GM23338 (cell line): ENCODE measurements at regions not wholly inside any gene's neighbourhood (a gene's known extent, or its start where the extent isn't known, plus 50 kb on each side); places are given as distances from the start of the nearest gene placed in this dataset.

Experiments
- ATAC-seq: fragments of 200-7000 bp; cut with Tn5 transposase; 3 replicates; pipeline ENCODE4 v1.9.1; 2020
- DNase-seq: peaks from one replicate; pipeline ENCODE4 v3.0.0-alpha.2; 2015; ENCODE audit warnings: low spot score
- H2AFZ ChIP-seq: fragments of 200-600 bp; sonication (generic); 2 replicates; pipeline ENCODE4 v1.8.0; 2016; ENCODE audit warnings: antibody characterized with exemption, mild to moderate bottlenecking, moderate library complexity
- H3F3A ChIP-seq: fragments of 200-600 bp; sonication (generic); replicated peaks from 2 replicates; pipeline ENCODE4 v1.8.0; 2017; ENCODE audit warnings: antibody characterized with exemption, mixed run types, low read depth
- H3K27ac ChIP-seq: fragments of 200-600 bp; sonication (generic); 2 replicates; pipeline ENCODE4 v1.6.1; 2016; ENCODE audit warnings: low read depth
- H3K27me3 ChIP-seq: fragments of 200-600 bp; sonication (generic); 2 replicates; pipeline ENCODE4 v1.8.0; 2016; ENCODE audit warnings: mild to moderate bottlenecking, mixed run types, moderate library complexity; ENCODE audit not compliant: insufficient read depth
- H3K36me3 ChIP-seq: fragments of 200-600 bp; sonication (generic); 2 replicates; pipeline ENCODE4 v1.8.0; 2016; ENCODE audit warnings: mild to moderate bottlenecking; ENCODE audit not compliant: insufficient read depth
- H3K4me1 ChIP-seq: fragments of 200-600 bp; sonication (generic); 2 replicates; pipeline ENCODE4 v1.8.0; 2016; ENCODE audit warnings: mild to moderate bottlenecking, moderate library complexity; ENCODE audit not compliant: insufficient read depth
- H3K4me2 ChIP-seq: fragments of 200-600 bp; sonication (generic); 2 replicates; pipeline ENCODE4 v1.7.1; 2017; ENCODE audit warnings: mixed run types
- H3K4me3 ChIP-seq: fragments of 200-600 bp; sonication (generic); 2 replicates; pipeline ENCODE4 v1.6.1; 2016; ENCODE audit warnings: mixed run types
- H3K79me2 ChIP-seq: fragments of 200-600 bp; sonication (generic); replicated peaks from 2 replicates; pipeline ENCODE4 v1.8.0; 2017; ENCODE audit warnings: mild to moderate bottlenecking; ENCODE audit not compliant: insufficient read depth
- H3K9me2 ChIP-seq: fragments of 200-600 bp; sonication (generic); 2 replicates; pipeline ENCODE4 v1.8.0; 2017; ENCODE audit not compliant: insufficient read depth
- H4K20me1 ChIP-seq: fragments of 200-600 bp; sonication (generic); replicated peaks from 2 replicates; pipeline ENCODE4 v1.8.0; 2017; ENCODE audit warnings: mild to moderate bottlenecking; ENCODE audit not compliant: insufficient read depth
- H3K27ac Mint-ChIP-seq: 2 replicates; pipeline ENCODE4 v1.8.0; 2020; ENCODE audit warnings: inconsistent platforms, mild to moderate bottlenecking, moderate library complexity, mixed read lengths
- H3K27me3 Mint-ChIP-seq: 3 replicates; pipeline ENCODE4 v1.8.0; 2022; ENCODE audit warnings: low read depth, mild to moderate bottlenecking, moderate library complexity, mixed read lengths, inconsistent platforms; ENCODE audit not compliant: insufficient read depth, poor library complexity
- H3K36me3 Mint-ChIP-seq: 3 replicates; pipeline ENCODE4 v1.8.0; 2021; ENCODE audit warnings: low read depth, mild to moderate bottlenecking, inconsistent platforms, moderate library complexity, mixed read lengths
- H3K4me1 Mint-ChIP-seq: 3 replicates; pipeline ENCODE4 v1.8.0; 2020; ENCODE audit warnings: mild to moderate bottlenecking, inconsistent platforms, mixed read lengths
- H3K4me3 Mint-ChIP-seq: 3 replicates; pipeline ENCODE4 v1.8.0; 2021; ENCODE audit warnings: moderate library complexity, mild to moderate bottlenecking, inconsistent platforms, mixed read lengths
- H3K9me3 Mint-ChIP-seq: 3 replicates; pipeline ENCODE4 v1.8.0; 2020; ENCODE audit warnings: moderate library complexity, mild to moderate bottlenecking, inconsistent platforms, mixed read lengths
- CREB1 ChIP-seq: fragments of 250-450 bp; sonication (Bioruptor Pico); IDR thresholded peaks from 2 replicates; pipeline ENCODE4 v1.5.0; 2020; ENCODE audit warnings: low read depth, mild to moderate bottlenecking, moderate library complexity
- EZH2 ChIP-seq: fragments of 200-600 bp; sonication (generic); IDR thresholded peaks from one replicate; pipeline ENCODE4 v1.8.0; 2017; ENCODE audit warnings: antibody characterized with exemption, mild to moderate bottlenecking, low read depth; ENCODE audit not compliant: unreplicated experiment
- EZH2phosphoT487 ChIP-seq: fragments of 200-600 bp; sonication (generic); IDR thresholded peaks from one replicate; pipeline ENCODE4 v1.8.1; 2018; ENCODE audit warnings: antibody characterized with exemption; ENCODE audit not compliant: unreplicated experiment
- ZNF114 ChIP-seq: fragments of 250-450 bp; sonication (Bioruptor Pico); IDR thresholded peaks from 2 replicates; pipeline ENCODE4 v1.5.0; 2020; ENCODE audit warnings: mild to moderate bottlenecking, moderate library complexity
- ZNF331 ChIP-seq: fragments of 250-450 bp; sonication (Bioruptor Pico); IDR thresholded peaks from 2 replicates; pipeline ENCODE4 v1.5.0; 2020; ENCODE audit warnings: low read depth, mild to moderate bottlenecking, moderate library complexity
- TF ChIP-seq, protein P1 (sequence below), 2 experiments: fragments of 200-600 bp in 1 of 2; sonication (generic) in 1 of 2; conservative IDR thresholded peaks; 2 replicates each; pipeline versions ENCODE4 v1.5.1 to v1.6.1; 2016 to 2017; ENCODE audit warnings: antibody characterized with exemption in 2 of 2, low read depth in 2 of 2, mild to moderate bottlenecking in 2 of 2, moderate library complexity in 1 of 2
- TF ChIP-seq, protein P2 (sequence below): fragments of 250-450 bp; sonication (Bioruptor Pico); IDR thresholded peaks from 2 replicates; pipeline ENCODE4 v1.5.0; 2020; ENCODE audit warnings: mild to moderate bottlenecking, moderate library complexity

DNA sequence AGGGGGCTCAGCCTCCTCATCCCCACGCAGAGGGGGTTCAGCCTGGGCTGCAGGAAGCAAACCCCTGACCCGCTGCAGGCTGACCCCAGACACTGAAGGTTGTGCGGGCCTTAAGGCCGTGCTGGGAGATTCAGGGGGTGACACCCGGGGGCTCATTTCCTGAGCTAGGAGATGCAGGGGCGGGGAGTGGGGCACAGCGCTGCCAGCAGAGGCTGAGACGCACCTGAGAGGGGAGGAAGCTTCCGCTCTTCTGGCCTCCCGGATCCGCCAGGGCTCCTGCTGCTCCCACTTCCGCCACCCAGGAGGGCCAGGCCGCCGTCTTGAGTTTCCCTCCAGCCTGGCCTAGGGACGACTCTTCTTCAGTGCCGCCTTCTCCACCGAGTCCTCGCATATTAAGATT, 173.2 kb upstream of the FOXF1 start:
- no peak overlapping the region for H3K4me3 Mint-ChIP-seq
- no peaks in the 10 kb centered on the region for H3K36me3 ChIP-seq
- no peak for DNase-seq
- no peaks in the 10 kb centered on the region for H3K4me1 ChIP-seq
- H3K36me3 Mint-ChIP-seq: no peaks in the 10 kb centered on the region
- H3K9me3 Mint-ChIP-seq: no peaks in the 10 kb centered on the region
- no peaks in the 10 kb centered on the region for H3K79me2 ChIP-seq
- H3K4me3 ChIP-seq: no peak overlapping the region
- peaks cover 22% of the 10 kb centered on the region for H3K4me1 Mint-ChIP-seq
- H3K27me3 ChIP-seq: no peaks in the 10 kb centered on the region
- H3K27ac ChIP-seq: no peak overlapping the region
- peak; percentile 9; the same call in 2 of the 3 replicates for ATAC-seq
- no peaks in the 10 kb centered on the region for H3K9me2 ChIP-seq
- no peak overlapping the region for H2AFZ ChIP-seq
- H3K4me2 ChIP-seq: no peak overlapping the region
- no peak for TF ChIP-seq ZNF331 (CRISPR knock-in tag)
- no peak for TF ChIP-seq CREB1
- TF ChIP-seq, protein P1, sequence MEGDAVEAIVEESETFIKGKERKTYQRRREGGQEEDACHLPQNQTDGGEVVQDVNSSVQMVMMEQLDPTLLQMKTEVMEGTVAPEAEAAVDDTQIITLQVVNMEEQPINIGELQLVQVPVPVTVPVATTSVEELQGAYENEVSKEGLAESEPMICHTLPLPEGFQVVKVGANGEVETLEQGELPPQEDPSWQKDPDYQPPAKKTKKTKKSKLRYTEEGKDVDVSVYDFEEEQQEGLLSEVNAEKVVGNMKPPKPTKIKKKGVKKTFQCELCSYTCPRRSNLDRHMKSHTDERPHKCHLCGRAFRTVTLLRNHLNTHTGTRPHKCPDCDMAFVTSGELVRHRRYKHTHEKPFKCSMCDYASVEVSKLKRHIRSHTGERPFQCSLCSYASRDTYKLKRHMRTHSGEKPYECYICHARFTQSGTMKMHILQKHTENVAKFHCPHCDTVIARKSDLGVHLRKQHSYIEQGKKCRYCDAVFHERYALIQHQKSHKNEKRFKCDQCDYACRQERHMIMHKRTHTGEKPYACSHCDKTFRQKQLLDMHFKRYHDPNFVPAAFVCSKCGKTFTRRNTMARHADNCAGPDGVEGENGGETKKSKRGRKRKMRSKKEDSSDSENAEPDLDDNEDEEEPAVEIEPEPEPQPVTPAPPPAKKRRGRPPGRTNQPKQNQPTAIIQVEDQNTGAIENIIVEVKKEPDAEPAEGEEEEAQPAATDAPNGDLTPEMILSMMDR (conservative IDR thresholded peaks at IDR 0.05; ENCODE audit: low read depth in 2 of 2): no peak
- TF ChIP-seq, protein P2, sequence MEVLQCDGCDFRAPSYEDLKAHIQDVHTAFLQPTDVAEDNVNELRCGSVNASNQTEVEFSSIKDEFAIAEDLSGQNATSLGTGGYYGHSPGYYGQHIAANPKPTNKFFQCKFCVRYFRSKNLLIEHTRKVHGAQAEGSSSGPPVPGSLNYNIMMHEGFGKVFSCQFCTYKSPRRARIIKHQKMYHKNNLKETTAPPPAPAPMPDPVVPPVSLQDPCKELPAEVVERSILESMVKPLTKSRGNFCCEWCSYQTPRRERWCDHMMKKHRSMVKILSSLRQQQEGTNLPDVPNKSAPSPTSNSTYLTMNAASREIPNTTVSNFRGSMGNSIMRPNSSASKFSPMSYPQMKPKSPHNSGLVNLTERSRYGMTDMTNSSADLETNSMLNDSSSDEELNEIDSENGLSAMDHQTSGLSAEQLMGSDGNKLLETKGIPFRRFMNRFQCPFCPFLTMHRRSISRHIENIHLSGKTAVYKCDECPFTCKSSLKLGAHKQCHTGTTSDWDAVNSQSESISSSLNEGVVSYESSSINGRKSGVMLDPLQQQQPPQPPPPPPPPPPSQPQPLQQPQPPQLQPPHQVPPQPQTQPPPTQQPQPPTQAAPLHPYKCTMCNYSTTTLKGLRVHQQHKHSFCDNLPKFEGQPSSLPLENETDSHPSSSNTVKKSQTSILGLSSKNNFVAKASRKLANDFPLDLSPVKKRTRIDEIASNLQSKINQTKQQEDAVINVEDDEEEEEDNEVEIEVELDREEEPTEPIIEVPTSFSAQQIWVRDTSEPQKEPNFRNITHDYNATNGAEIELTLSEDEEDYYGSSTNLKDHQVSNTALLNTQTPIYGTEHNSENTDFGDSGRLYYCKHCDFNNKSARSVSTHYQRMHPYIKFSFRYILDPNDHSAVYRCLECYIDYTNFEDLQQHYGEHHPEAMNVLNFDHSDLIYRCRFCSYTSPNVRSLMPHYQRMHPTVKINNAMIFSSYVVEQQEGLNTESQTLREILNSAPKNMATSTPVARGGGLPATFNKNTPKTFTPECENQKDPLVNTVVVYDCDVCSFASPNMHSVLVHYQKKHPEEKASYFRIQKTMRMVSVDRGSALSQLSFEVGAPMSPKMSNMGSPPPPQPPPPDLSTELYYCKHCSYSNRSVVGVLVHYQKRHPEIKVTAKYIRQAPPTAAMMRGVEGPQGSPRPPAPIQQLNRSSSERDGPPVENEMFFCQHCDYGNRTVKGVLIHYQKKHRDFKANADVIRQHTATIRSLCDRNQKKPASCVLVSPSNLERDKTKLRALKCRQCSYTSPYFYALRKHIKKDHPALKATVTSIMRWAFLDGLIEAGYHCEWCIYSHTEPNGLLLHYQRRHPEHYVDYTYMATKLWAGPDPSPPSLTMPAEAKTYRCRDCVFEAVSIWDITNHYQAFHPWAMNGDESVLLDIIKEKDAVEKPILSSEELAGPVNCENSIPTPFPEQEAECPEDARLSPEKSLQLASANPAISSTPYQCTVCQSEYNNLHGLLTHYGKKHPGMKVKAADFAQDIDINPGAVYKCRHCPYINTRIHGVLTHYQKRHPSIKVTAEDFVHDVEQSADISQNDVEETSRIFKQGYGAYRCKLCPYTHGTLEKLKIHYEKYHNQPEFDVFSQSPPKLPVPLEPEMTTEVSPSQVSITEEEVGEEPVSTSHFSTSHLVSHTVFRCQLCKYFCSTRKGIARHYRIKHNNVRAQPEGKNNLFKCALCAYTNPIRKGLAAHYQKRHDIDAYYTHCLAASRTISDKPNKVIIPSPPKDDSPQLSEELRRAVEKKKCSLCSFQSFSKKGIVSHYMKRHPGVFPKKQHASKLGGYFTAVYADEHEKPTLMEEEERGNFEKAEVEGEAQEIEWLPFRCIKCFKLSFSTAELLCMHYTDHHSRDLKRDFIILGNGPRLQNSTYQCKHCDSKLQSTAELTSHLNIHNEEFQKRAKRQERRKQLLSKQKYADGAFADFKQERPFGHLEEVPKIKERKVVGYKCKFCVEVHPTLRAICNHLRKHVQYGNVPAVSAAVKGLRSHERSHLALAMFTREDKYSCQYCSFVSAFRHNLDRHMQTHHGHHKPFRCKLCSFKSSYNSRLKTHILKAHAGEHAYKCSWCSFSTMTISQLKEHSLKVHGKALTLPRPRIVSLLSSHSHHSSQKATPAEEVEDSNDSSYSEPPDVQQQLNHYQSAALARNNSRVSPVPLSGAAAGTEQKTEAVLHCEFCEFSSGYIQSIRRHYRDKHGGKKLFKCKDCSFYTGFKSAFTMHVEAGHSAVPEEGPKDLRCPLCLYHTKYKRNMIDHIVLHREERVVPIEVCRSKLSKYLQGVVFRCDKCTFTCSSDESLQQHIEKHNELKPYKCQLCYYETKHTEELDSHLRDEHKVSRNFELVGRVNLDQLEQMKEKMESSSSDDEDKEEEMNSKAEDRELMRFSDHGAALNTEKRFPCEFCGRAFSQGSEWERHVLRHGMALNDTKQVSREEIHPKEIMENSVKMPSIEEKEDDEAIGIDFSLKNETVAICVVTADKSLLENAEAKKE (CRISPR knock-in tag): no peak
- no peak for TF ChIP-seq EZH2
- no peak for TF ChIP-seq ZNF114
- no peak for TF ChIP-seq EZH2phosphoT487
- 0 out of 2 replicates have a peak, but pooled peaks cover 2% of the 10 kb centered on the region for H3F3A ChIP-seq
- H3K27ac Mint-ChIP-seq: no peak overlapping the region
- peaks cover 24% of the 10 kb centered on the region for H3K27me3 Mint-ChIP-seq
- no peaks in the 10 kb centered on the region for H4K20me1 ChIP-seq
